IMR-90 (cell line): ENCODE measurements at regions not wholly inside any gene's neighbourhood (a gene's known extent, or its start where the extent isn't known, plus 50 kb on each side); places are given as distances from the start of the nearest gene placed in this dataset.

Source experiments
- ATAC-seq: fragments of 200-7000 bp; cut with Tn5 transposase; 2 replicates; pipeline ENCODE4 v1.9.1; 2020; ENCODE audit warnings: low read depth, mild to moderate bottlenecking, moderate library complexity
- BruUV-seq: library from RNA; stranded (reverse); fragments of 400-500 nt; replicated peaks from 2 replicates; lab custom pipeline; 2021; lab: Mats Ljungman, UMichigan
- CTCF ChIA-PET: fragments of 300-600 bp; formaldehyde crosslinking; extraction: SDS; loops from one replicate; lab custom pipeline; 2021; ENCODE audit warnings: antibody characterized with exemption; lab: Yijun Ruan, JAX
- POLR2A ChIA-PET: fragments of 300-600 bp; sonication (Branson Sonifier 250); formaldehyde crosslinking; loops from one replicate; lab custom pipeline; 2022; ENCODE audit warnings: antibody characterized with exemption; ENCODE audit not compliant: unreplicated experiment; lab: Charles Lee
- DNase-seq: peaks from one replicate; pipeline ENCODE4 v3.0.0; 2013
- H2AFZ ChIP-seq: replicated peaks from 2 replicates; pipeline ENCODE3; 2013; ENCODE audit warnings: low read length, mild to moderate bottlenecking; ENCODE audit not compliant: poor library complexity
- H2AK5ac ChIP-seq: 2 replicates; pipeline ENCODE4 v1.6.1; 2013; ENCODE audit warnings: low read depth, low read length, inconsistent platforms
- H2AK9ac ChIP-seq: replicated peaks from 2 replicates; pipeline ENCODE3; 2013; ENCODE audit warnings: mild to moderate bottlenecking, low read depth, low read length, moderate library complexity; ENCODE audit not compliant: poor library complexity
- H2BK120ac ChIP-seq: 2 replicates; pipeline ENCODE4 v1.6.1; 2013; ENCODE audit warnings: low read depth, low read length, inconsistent platforms
- H2BK15ac ChIP-seq: 3 replicates; pipeline ENCODE4 v1.6.1; 2013; ENCODE audit warnings: low read depth, low read length, inconsistent platforms
- H2BK20ac ChIP-seq: 2 replicates; pipeline ENCODE4 v1.6.1; 2013; ENCODE audit warnings: low read depth, mild to moderate bottlenecking, inconsistent platforms, low read length, moderate library complexity
- H2BK5ac ChIP-seq: 2 replicates; pipeline ENCODE4 v1.6.1; 2013; ENCODE audit warnings: mild to moderate bottlenecking, low read depth, low read length, inconsistent platforms; ENCODE audit not compliant: poor library complexity, severe bottlenecking
- H3K14ac ChIP-seq: replicated peaks from 2 replicates; pipeline ENCODE4 v1.6.1; 2013; ENCODE audit warnings: low read depth, low read length, inconsistent platforms
- H3K18ac ChIP-seq: 2 replicates; pipeline ENCODE4 v1.6.1; 2013; ENCODE audit warnings: low read depth, low read length, control low read depth
- H3K23ac ChIP-seq: 2 replicates; pipeline ENCODE4 v1.6.1; 2013; ENCODE audit warnings: low read depth, low read length, inconsistent platforms
- H3K27ac ChIP-seq: 2 replicates; pipeline ENCODE4 v1.5.1; 2013; ENCODE audit warnings: mild to moderate bottlenecking, control low read depth, low read length; ENCODE audit not compliant: insufficient read depth
- H3K27me3 ChIP-seq: 2 replicates; pipeline ENCODE4 v1.6.1; 2013; ENCODE audit warnings: low read length; ENCODE audit not compliant: control insufficient read depth, insufficient read depth
- H3K36me3 ChIP-seq: 2 replicates; pipeline ENCODE4 v1.6.1; 2013; ENCODE audit warnings: low read length, mixed read lengths; ENCODE audit not compliant: control insufficient read depth, insufficient read depth
- H3K4ac ChIP-seq: 2 replicates; pipeline ENCODE4 v1.6.1; 2013; ENCODE audit warnings: low read depth, low read length, inconsistent platforms
- H3K4me1 ChIP-seq: 2 replicates; pipeline ENCODE4 v1.6.1; 2013; ENCODE audit warnings: low read length, mixed read lengths; ENCODE audit not compliant: control insufficient read depth, insufficient read depth
- H3K4me2 ChIP-seq: 2 replicates; pipeline ENCODE4 v1.6.1; 2013; ENCODE audit warnings: low read depth, mild to moderate bottlenecking, control low read depth, low read length, moderate library complexity
- H3K4me3 ChIP-seq: 2 replicates; pipeline ENCODE4 v1.5.1; 2013; ENCODE audit warnings: low read depth, mild to moderate bottlenecking, control low read depth, low read length, moderate library complexity; ENCODE audit not compliant: insufficient read depth
- H3K56ac ChIP-seq: 2 replicates; pipeline ENCODE4 v1.6.1; 2013; ENCODE audit warnings: low read length, inconsistent platforms; ENCODE audit not compliant: insufficient read depth; ENCODE audit errors: extremely low read depth
- H3K79me1 ChIP-seq, 2 experiments: 2 replicates each; pipeline ENCODE4 v1.6.1; 2013; ENCODE audit warnings: low read length in 2 of 2, inconsistent platforms in 1 of 2, low read depth in 1 of 2
- H3K9ac ChIP-seq: 2 replicates; pipeline ENCODE4 v1.6.1; 2013; ENCODE audit warnings: low read depth, low read length, control low read depth
- H3K9me1 ChIP-seq: 2 replicates; pipeline ENCODE4 v1.6.1; 2013; ENCODE audit warnings: low read length, inconsistent platforms; ENCODE audit not compliant: insufficient read depth
- H3K9me3 ChIP-seq: 2 replicates; pipeline ENCODE4 v1.6.1; 2013; ENCODE audit warnings: low read length; ENCODE audit not compliant: control insufficient read depth, insufficient read depth
- H4K20me1 ChIP-seq: 2 replicates; pipeline ENCODE4 v1.6.1; 2013; ENCODE audit warnings: low read length, inconsistent platforms; ENCODE audit not compliant: insufficient read depth
- H4K5ac ChIP-seq: 2 replicates; pipeline ENCODE4 v1.6.1; 2013; ENCODE audit warnings: mild to moderate bottlenecking, low read depth, low read length, control low read depth
- H4K8ac ChIP-seq, 2 experiments: 2 replicates each; pipeline ENCODE4 v1.6.1; 2013; ENCODE audit warnings: low read depth in 2 of 2, low read length in 2 of 2, control low read depth in 1 of 2, inconsistent platforms in 1 of 2
- H4K91ac ChIP-seq: 2 replicates; pipeline ENCODE4 v1.6.1; 2013; ENCODE audit warnings: low read depth, low read length, inconsistent platforms; ENCODE audit not compliant: insufficient read depth
- MXI1 ChIP-seq: IDR thresholded peaks from 2 replicates; pipeline ENCODE4 v1.6.1; 2012; ENCODE audit warnings: low read depth, mild to moderate bottlenecking, low read length, moderate library complexity, borderline replicate concordance
- RCOR1 ChIP-seq: IDR thresholded peaks from 2 replicates; pipeline ENCODE4 v1.6.1; 2012; ENCODE audit warnings: mild to moderate bottlenecking, low read length, improper control_type of control experiment; ENCODE audit not compliant: insufficient replicate concordance
- WGBS, 2 experiments: methylation state at CpG; one replicate each; pipeline versions ENCODE4 v1.1.5 to v1.1.7; 2013; ENCODE audit warnings: missing lambda C conversion rate in 2 of 2; ENCODE audit not compliant: insufficient read length in 1 of 2; ENCODE audit errors: extremely low coverage in 2 of 2; 5-methylcytosine and 5-hydroxymethylcytosine counted together
- dilution Hi-C: fragments of 300-500 bp; cut with HindIII; formaldehyde crosslinking; loops from one replicate; pipeline ENCODE4 v1.14.3; 2018; ENCODE audit warnings: low sequenced_read_pairs; ENCODE audit not compliant: unreplicated experiment
- in situ Hi-C: fragments of 300-500 bp; cut with MboI; formaldehyde crosslinking; loops from 3 replicates; pipeline ENCODE4 v1.14.3; 2019; ENCODE audit warnings: low sequenced_read_pairs, inconsistent platforms, mixed read lengths
- intact Hi-C: fragments of 100-400 bp; cut with micrococcal nuclease; formaldehyde crosslinking; loops from 2 replicates; pipeline ENCODE4 v1.10.0; 2022
- TF ChIP-seq, protein P1 (sequence below): conservative IDR thresholded peaks from 2 replicates; pipeline ENCODE4 v1.5.1; 2012; ENCODE audit warnings: mild to moderate bottlenecking, low read depth, low read length, improper control_type of control experiment

GRCh38 chr20:54355631-54356280, 119.6 kb upstream of the DOK5 start:
- BruUV-seq = no TSS peak
- Histone ChIP-seq H3K14ac (no peak overlapping the region), H2AK5ac (no peak overlapping the region), H3K9me3 (no peaks in the 10 kb centered on the region), H4K91ac (no peak overlapping the region), H3K9ac (no peak overlapping the region), H3K4me1 (peaks cover 2% of the 10 kb centered on the region; the same call in 1 of the 2 replicates), H3K56ac (no peak overlapping the region), H3K27ac (no peak overlapping the region; the same call in 1 of the 2 replicates), H4K5ac (no peak overlapping the region), H3K79me1 (no peaks in the 10 kb centered on the region), H2BK5ac (no peak overlapping the region), H4K20me1 (no peaks in the 10 kb centered on the region), H2AFZ (no peak overlapping the region), H3K4ac (no peak overlapping the region), H2BK15ac (no peak overlapping the region), H3K4me2 (peak overlapping the region; percentile 53; the same call in 1 of the 2 replicates), H2BK20ac (no peak overlapping the region), H3K23ac (no peak overlapping the region), H3K4me3 (no peak overlapping the region), H2BK120ac (no peak overlapping the region), H2AK9ac (no peak overlapping the region), H3K9me1 (no peaks in the 10 kb centered on the region), H3K36me3 (no peaks in the 10 kb centered on the region), H4K8ac (no peak overlapping the region), H3K18ac (no peak overlapping the region), H3K27me3 (no peaks in the 10 kb centered on the region)
- ChIA-PET POLR2A (no interaction called here), CTCF (no interaction called here)
- ATAC-seq (peak; percentile 87), DNase-seq (peak; percentile 50)
- dilution Hi-C loops (no loop called here), in situ Hi-C loops (no loop called here), intact Hi-C loops (no loop called here)
- TF ChIP-seq, protein P1, sequence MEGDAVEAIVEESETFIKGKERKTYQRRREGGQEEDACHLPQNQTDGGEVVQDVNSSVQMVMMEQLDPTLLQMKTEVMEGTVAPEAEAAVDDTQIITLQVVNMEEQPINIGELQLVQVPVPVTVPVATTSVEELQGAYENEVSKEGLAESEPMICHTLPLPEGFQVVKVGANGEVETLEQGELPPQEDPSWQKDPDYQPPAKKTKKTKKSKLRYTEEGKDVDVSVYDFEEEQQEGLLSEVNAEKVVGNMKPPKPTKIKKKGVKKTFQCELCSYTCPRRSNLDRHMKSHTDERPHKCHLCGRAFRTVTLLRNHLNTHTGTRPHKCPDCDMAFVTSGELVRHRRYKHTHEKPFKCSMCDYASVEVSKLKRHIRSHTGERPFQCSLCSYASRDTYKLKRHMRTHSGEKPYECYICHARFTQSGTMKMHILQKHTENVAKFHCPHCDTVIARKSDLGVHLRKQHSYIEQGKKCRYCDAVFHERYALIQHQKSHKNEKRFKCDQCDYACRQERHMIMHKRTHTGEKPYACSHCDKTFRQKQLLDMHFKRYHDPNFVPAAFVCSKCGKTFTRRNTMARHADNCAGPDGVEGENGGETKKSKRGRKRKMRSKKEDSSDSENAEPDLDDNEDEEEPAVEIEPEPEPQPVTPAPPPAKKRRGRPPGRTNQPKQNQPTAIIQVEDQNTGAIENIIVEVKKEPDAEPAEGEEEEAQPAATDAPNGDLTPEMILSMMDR = no peak
- no peak for TF ChIP-seq MXI1
- TF ChIP-seq RCOR1 = no peak
- WGBS, 2 experiments = 60% methylated on average over 2 of the region's 7 CpGs; no CpG with 5 or more reads in 1 of the 2 experiments
